ENCODE measurements at regions not wholly inside any gene's neighbourhood (a gene's known extent, or its start where the extent isn't known, plus 50 kb on each side); places are given as distances from the start of the nearest gene placed in this dataset.

- TF ChIP-seq CTCF (IDR thresholded peaks at IDR 0.05): no peak
- TF ChIP-seq POLR2A (IDR thresholded peaks at IDR 0.05): no peak
Measured at GRCh38 chr6:24994812-24995211, 59.1 kb upstream of the RIPOR2 start.

Data from lower leg skin (tissue), 3 donors.